GM10248 (cell line): ENCODE measurements at regions not wholly inside any gene's neighbourhood (a gene's known extent, or its start where the extent isn't known, plus 50 kb on each side); places are given as distances from the start of the nearest gene placed in this dataset.

Experiments
- CTCF ChIA-PET: fragments of 300-600 bp; sonication (Branson Sonifier 250); formaldehyde crosslinking; extraction: SDS; loops from one replicate; lab custom pipeline; 2021; ENCODE audit warnings: antibody characterized with exemption; lab: Yijun Ruan, JAX
- POLR2A ChIA-PET: fragments of 350-650 bp; sonication (Branson Sonifier 250); formaldehyde crosslinking; extraction: SDS; loops from one replicate; lab custom pipeline; 2020; ENCODE audit warnings: antibody characterized with exemption; lab: Yijun Ruan, JAX
- DNase-seq: peaks from one replicate; pipeline ENCODE4 v3.0.0; 2012; ENCODE audit errors: extremely low spot score
- CTCF ChIP-seq: IDR thresholded peaks from 2 replicates; pipeline ENCODE4 v1.5.1; 2012; ENCODE audit warnings: mild to moderate bottlenecking, low read depth; ENCODE audit errors: extremely low read depth, missing control alignments, control extremely low read depth

GRCh38 chr7:124577256-124577655 lies 188.3 kb downstream of the GPR37 start:
- no peak for DNase-seq
- POLR2A ChIA-PET: no interaction called here
- CTCF ChIA-PET: no interaction called here
- TF ChIP-seq CTCF: no peak

GRCh38 chr7:124575176-124575575 lies 190.4 kb downstream of the GPR37 start:
- DNase-seq: no peak
- ChIA-PET CTCF (no interaction called here), POLR2A (no interaction called here)
- no peak for TF ChIP-seq CTCF

- TF ChIP-seq CTCF: no peak
- POLR2A ChIA-PET: no interaction called here
- no peak for DNase-seq
- CTCF ChIA-PET: no interaction called here
These were observed 195.0 kb downstream of the GPR37 start for GRCh38 chr7:124570558-124570957.

GRCh38 chr7:124566583-124566982 lies 199.0 kb downstream of the GPR37 start:
- ChIA-PET POLR2A (no interaction called here), CTCF (interaction anchor here (1.5 kb wide), 1 partner anchor 18 kb away, joined by 4 read pairs; no protein-coding TSS in a partner anchor)

GRCh38 chr7:124557587-124557986 lies 208.0 kb downstream of the GPR37 start:
- POLR2A ChIA-PET: no interaction called here
- CTCF ChIA-PET: interaction anchor here (1.1 kb wide), 1 partner anchor 8 kb away, joined by 3 read pairs; no protein-coding TSS in a partner anchor
- no peak for TF ChIP-seq CTCF
- DNase-seq: no peak

More at GRCh38 chr7:124566583-124566982, 199.0 kb downstream of the GPR37 start:
- DNase-seq: no peak
- TF ChIP-seq CTCF: no peak

- no peak for TF ChIP-seq CTCF
- ChIA-PET CTCF (interaction anchor here (1.1 kb wide), 2 partner anchors 8 to 15 kb away, joined by 3 read pairs; no protein-coding TSS in a partner anchor), POLR2A (no interaction called here)
- no peak for DNase-seq
These were observed 208.5 kb downstream of the GPR37 start for GRCh38 chr7:124557101-124557500.
